Osteoblast (primary cell): ENCODE measurements at regions not wholly inside any gene's neighbourhood (a gene's known extent, or its start where the extent isn't known, plus 50 kb on each side); places are given as distances from the start of the nearest gene placed in this dataset.

ENCODE experiments used
- DNase-seq: peaks from one replicate; pipeline ENCODE4 v3.0.0; 2011; ENCODE audit warnings: low spot score, mixed read lengths; ENCODE audit not compliant: insufficient read length; ENCODE audit errors: missing footprints
- H2AFZ ChIP-seq: 2 replicates; pipeline ENCODE4 v1.6.0; 2011; ENCODE audit warnings: mild to moderate bottlenecking, low read length
- H3K27ac ChIP-seq: 2 replicates; pipeline ENCODE4 v1.5.1; 2011; ENCODE audit warnings: mild to moderate bottlenecking, low read depth, low read length, moderate library complexity
- H3K27me3 ChIP-seq: 2 replicates; pipeline ENCODE4 v1.6.0; 2012; ENCODE audit warnings: mild to moderate bottlenecking, control low read depth, inconsistent platforms, low read length, moderate library complexity; ENCODE audit not compliant: insufficient read depth
- H3K36me3 ChIP-seq: 2 replicates; pipeline ENCODE4 v1.5.1; 2011; ENCODE audit warnings: mild to moderate bottlenecking, low read length, control low read depth, moderate library complexity; ENCODE audit not compliant: insufficient read depth
- H3K4me1 ChIP-seq: 2 replicates; pipeline ENCODE4 v1.5.1; 2011; ENCODE audit warnings: mild to moderate bottlenecking, low read length, control low read depth, moderate library complexity; ENCODE audit not compliant: insufficient read depth
- H3K4me2 ChIP-seq: 2 replicates; pipeline ENCODE4 v1.6.0; 2011; ENCODE audit warnings: mild to moderate bottlenecking, low read length; ENCODE audit not compliant: insufficient read depth
- H3K4me3 ChIP-seq: fragments of 200-600 bp; sonication (generic); 3 replicates; pipeline ENCODE4 v1.5.1; 2012; ENCODE audit warnings: mild to moderate bottlenecking, low read length, inconsistent platforms; ENCODE audit not compliant: insufficient read depth
- H3K79me2 ChIP-seq: 2 replicates; pipeline ENCODE4 v1.6.0; 2012; ENCODE audit warnings: mild to moderate bottlenecking, low read length, control low read depth, inconsistent platforms; ENCODE audit not compliant: insufficient read depth
- H3K9me3 ChIP-seq: 2 replicates; pipeline ENCODE4 v1.5.1; 2011; ENCODE audit warnings: low read depth, low read length, control low read depth
- H4K20me1 ChIP-seq: 2 replicates; pipeline ENCODE4 v1.6.0; 2012; ENCODE audit warnings: mild to moderate bottlenecking, low read length, control low read depth; ENCODE audit not compliant: insufficient read depth
- TF ChIP-seq, protein P1 (sequence below): IDR thresholded peaks from 2 replicates; pipeline ENCODE4 v1.5.1; 2011; ENCODE audit warnings: mild to moderate bottlenecking, low read depth, low read length, moderate library complexity; ENCODE audit errors: extremely low read depth

DNA sequence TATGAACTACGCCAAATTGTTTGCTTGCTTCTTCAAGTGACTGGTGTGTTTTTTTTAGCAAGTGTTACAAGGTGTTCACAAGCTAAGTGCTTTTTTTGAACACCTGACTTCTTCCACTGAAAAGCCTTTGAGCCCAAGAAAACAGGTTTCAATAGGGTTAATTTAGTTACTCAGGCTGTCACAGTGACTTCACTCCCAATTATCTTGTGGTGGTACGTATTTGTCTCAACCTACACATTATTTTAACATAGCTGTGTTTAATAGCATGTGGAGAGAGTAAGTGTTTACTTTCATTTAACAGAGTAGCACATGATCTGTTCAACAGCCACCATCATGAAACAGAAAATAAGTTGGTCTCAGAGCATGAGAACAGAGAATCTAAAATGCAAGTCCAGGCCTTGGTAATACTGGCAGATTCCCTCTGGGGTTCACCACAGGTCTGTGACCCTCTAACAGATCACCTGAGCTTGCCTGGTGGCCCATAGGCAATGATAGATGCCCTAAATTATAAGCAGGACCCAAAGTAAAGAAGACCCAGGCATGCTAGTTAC is 267.7 kb upstream of the SMARCA2 start:
- Histone ChIP-seq H3K36me3 (no peaks in the 10 kb centered on the region), H3K27ac (no peak overlapping the region), H2AFZ (no peak overlapping the region), H4K20me1 (no peaks in the 10 kb centered on the region), H3K79me2 (no peaks in the 10 kb centered on the region), H3K9me3 (no peaks in the 10 kb centered on the region), H3K4me1 (no peaks in the 10 kb centered on the region), H3K4me2 (no peak overlapping the region), H3K4me3 (no peak overlapping the region), H3K27me3 (no peaks in the 10 kb centered on the region)
- TF ChIP-seq, protein P1, sequence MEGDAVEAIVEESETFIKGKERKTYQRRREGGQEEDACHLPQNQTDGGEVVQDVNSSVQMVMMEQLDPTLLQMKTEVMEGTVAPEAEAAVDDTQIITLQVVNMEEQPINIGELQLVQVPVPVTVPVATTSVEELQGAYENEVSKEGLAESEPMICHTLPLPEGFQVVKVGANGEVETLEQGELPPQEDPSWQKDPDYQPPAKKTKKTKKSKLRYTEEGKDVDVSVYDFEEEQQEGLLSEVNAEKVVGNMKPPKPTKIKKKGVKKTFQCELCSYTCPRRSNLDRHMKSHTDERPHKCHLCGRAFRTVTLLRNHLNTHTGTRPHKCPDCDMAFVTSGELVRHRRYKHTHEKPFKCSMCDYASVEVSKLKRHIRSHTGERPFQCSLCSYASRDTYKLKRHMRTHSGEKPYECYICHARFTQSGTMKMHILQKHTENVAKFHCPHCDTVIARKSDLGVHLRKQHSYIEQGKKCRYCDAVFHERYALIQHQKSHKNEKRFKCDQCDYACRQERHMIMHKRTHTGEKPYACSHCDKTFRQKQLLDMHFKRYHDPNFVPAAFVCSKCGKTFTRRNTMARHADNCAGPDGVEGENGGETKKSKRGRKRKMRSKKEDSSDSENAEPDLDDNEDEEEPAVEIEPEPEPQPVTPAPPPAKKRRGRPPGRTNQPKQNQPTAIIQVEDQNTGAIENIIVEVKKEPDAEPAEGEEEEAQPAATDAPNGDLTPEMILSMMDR: no peak
- no peak for DNase-seq

DNA sequence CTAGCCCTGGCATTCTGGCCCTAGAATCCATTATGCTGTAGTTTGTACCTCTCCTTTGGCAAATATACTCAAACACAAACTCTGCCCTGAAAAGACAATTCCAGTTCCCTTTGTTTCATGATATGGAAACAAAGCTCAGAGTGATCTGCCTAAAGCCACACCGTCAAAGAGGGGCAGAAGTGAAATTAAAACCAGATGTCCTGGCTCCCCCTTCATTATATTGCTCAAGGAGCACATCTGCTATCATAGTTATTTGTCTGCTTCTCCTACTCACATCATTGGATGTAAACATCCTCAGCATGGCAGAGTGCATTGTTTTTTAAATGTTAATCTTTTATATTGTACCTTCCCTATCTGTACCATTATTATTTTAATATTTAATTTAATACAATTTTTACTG is 266.7 kb upstream of the SMARCA2 start:
- Histone ChIP-seq H3K27ac (no peak overlapping the region), H3K4me1 (no peaks in the 10 kb centered on the region), H3K4me2 (no peak overlapping the region), H3K9me3 (no peaks in the 10 kb centered on the region), H3K79me2 (no peaks in the 10 kb centered on the region), H2AFZ (no peak overlapping the region), H3K27me3 (no peaks in the 10 kb centered on the region), H3K4me3 (no peak overlapping the region), H3K36me3 (no peaks in the 10 kb centered on the region), H4K20me1 (no peaks in the 10 kb centered on the region)
- no peak for DNase-seq
- TF ChIP-seq, protein P1: no peak

DNA sequence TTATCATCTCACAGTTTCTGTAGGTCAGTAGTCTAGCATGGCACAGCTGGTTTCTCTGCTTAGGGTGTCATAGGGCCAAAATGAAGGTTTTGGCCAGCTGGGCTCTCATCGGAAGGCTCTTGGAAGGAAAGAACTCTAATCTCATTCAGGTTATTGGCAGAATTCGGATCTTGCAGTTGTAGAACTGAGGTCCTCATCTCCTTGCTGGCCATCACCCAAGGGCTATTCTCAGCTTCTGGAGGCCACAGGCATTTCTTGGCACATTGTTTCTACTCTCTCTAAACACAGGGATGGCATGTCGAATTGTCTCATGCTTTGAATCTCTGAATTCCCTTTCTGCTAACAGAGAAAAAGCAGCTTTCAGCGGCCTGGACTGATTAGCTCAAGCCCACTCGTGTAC is 258.0 kb upstream of the SMARCA2 start:
- no peak for DNase-seq
- Histone ChIP-seq H3K27me3 (no peaks in the 10 kb centered on the region), H3K4me3 (no peak overlapping the region), H3K36me3 (no peaks in the 10 kb centered on the region), H3K4me2 (no peak overlapping the region), H3K9me3 (peaks cover 2% of the 10 kb centered on the region), H3K4me1 (no peaks in the 10 kb centered on the region), H3K27ac (no peak overlapping the region), H3K79me2 (no peaks in the 10 kb centered on the region), H4K20me1 (no peaks in the 10 kb centered on the region), H2AFZ (no peak overlapping the region)
- TF ChIP-seq, protein P1: no peak

DNA sequence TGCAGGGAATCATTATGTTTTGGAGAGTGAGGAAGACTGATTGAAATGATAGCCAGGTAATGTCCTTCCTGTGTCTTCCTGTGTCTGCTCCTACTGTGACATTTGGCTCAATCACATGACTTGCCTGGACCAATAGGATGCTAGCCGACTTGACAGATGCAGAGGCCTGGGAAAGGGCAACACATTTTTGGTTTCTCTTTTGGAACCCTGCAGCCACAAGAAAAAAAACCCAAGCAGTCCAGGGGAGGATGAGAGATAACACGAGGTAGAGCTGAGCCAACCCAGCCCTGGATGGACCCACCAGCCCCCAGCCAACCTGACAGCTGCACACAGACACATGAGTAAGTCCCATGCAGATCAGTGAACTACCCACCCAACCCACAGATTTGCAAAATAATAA is 256.1 kb upstream of the SMARCA2 start:
- no peak overlapping the region for H3K4me3 ChIP-seq
- H3K9me3 ChIP-seq: peaks cover 2% of the 10 kb centered on the region
- no peak overlapping the region for H3K27ac ChIP-seq
- H3K27me3 ChIP-seq: no peaks in the 10 kb centered on the region
- H2AFZ ChIP-seq: no peak overlapping the region
- H3K4me2 ChIP-seq: no peak overlapping the region
- H4K20me1 ChIP-seq: no peaks in the 10 kb centered on the region
- TF ChIP-seq, protein P1: no peak
- H3K36me3 ChIP-seq: no peaks in the 10 kb centered on the region
- H3K79me2 ChIP-seq: no peaks in the 10 kb centered on the region
- H3K4me1 ChIP-seq: no peaks in the 10 kb centered on the region
- no peak for DNase-seq
